Keratinocyte (primary cell): ENCODE measurements at regions not wholly inside any gene's neighbourhood (a gene's known extent, or its start where the extent isn't known, plus 50 kb on each side); places are given as distances from the start of the nearest gene placed in this dataset.

Experiments
- EZH2 ChIP-seq: IDR thresholded peaks from one replicate; pipeline ENCODE4 v1.6.1; 2012; ENCODE audit warnings: inconsistent platforms, mild to moderate bottlenecking, low read length, moderate library complexity
- TF ChIP-seq, protein P1 (sequence below), 3 experiments: IDR thresholded peaks in 1 of 3; conservative IDR thresholded peaks in 1 of 3; optimal IDR thresholded peaks in 1 of 3; 2 replicates in 2 of 3; 3 replicates in 1 of 3; pipeline versions ENCODE3 to v1.5.1; 2011; ENCODE audit warnings: low read length in 3 of 3, mild to moderate bottlenecking in 3 of 3, moderate library complexity in 2 of 3, control low read depth in 1 of 3, inconsistent platforms in 1 of 3; ENCODE audit not compliant: insufficient read depth in 2 of 3; ENCODE audit errors: extremely low read depth in 1 of 3

GRCh38 chr1:229132706-229133105 lies 138.2 kb upstream of the RAB4A start:
- TF ChIP-seq, protein P1, sequence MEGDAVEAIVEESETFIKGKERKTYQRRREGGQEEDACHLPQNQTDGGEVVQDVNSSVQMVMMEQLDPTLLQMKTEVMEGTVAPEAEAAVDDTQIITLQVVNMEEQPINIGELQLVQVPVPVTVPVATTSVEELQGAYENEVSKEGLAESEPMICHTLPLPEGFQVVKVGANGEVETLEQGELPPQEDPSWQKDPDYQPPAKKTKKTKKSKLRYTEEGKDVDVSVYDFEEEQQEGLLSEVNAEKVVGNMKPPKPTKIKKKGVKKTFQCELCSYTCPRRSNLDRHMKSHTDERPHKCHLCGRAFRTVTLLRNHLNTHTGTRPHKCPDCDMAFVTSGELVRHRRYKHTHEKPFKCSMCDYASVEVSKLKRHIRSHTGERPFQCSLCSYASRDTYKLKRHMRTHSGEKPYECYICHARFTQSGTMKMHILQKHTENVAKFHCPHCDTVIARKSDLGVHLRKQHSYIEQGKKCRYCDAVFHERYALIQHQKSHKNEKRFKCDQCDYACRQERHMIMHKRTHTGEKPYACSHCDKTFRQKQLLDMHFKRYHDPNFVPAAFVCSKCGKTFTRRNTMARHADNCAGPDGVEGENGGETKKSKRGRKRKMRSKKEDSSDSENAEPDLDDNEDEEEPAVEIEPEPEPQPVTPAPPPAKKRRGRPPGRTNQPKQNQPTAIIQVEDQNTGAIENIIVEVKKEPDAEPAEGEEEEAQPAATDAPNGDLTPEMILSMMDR (optimal IDR thresholded peaks at IDR 0.05 in 1 of 3, IDR thresholded peaks at IDR 0.05 in 1 of 3, conservative IDR thresholded peaks at IDR 0.05 in 1 of 3; ENCODE audit: extremely low read depth in 1 of 3, insufficient read depth in 2 of 3, low read length in 3 of 3): no peak
- TF ChIP-seq EZH2: no peak
